WTC11 (cell line): ENCODE measurements at regions not wholly inside any gene's neighbourhood (a gene's known extent, or its start where the extent isn't known, plus 50 kb on each side); places are given as distances from the start of the nearest gene placed in this dataset.

Source experiments
- ATAC-seq: fragments of 200-7000 bp; cut with Tn5 transposase; 2 replicates; pipeline ENCODE4 v1.10.0; 2021; ENCODE audit warnings: mild to moderate bottlenecking, moderate library complexity
- CTCF ChIA-PET: fragments of 300-600 bp; sonication (Branson Sonifier 250); formaldehyde crosslinking; loops from one replicate; lab custom pipeline; 2021; ENCODE audit warnings: antibody characterized with exemption; lab: Charles Lee
- POLR2A ChIA-PET: fragments of 350-600 bp; sonication (Branson Sonifier 250); formaldehyde crosslinking; loops from one replicate; lab custom pipeline; 2021; ENCODE audit warnings: antibody characterized with exemption; lab: Charles Lee
- DNase-seq: peaks from one replicate; pipeline ENCODE4 v3.0.0; 2021; ENCODE audit warnings: low spot score
- H3K27ac Mint-ChIP-seq: 2 replicates; pipeline ENCODE4 v1.8.0; 2021; ENCODE audit warnings: mixed read lengths
- H3K27me3 Mint-ChIP-seq: 2 replicates; pipeline ENCODE4 v1.8.0; 2021; ENCODE audit warnings: low read depth, mild to moderate bottlenecking, moderate library complexity, mixed read lengths
- H3K36me3 Mint-ChIP-seq: 2 replicates; pipeline ENCODE4 v1.8.0; 2021; ENCODE audit warnings: mixed read lengths
- H3K4me1 Mint-ChIP-seq: 2 replicates; pipeline ENCODE4 v1.8.0; 2022; ENCODE audit warnings: mixed read lengths
- H3K4me3 Mint-ChIP-seq: 2 replicates; pipeline ENCODE4 v1.8.0; 2021; ENCODE audit warnings: mild to moderate bottlenecking, moderate library complexity, mixed read lengths
- H3K9me3 Mint-ChIP-seq: 2 replicates; pipeline ENCODE4 v1.8.0; 2021; ENCODE audit warnings: mixed read lengths
- EMX1 ChIP-seq: fragments of 250-450 bp; sonication (Bioruptor Pico); IDR thresholded peaks from 2 replicates; pipeline ENCODE4 v1.8.0; 2021; ENCODE audit warnings: mild to moderate bottlenecking
- FOXP1 ChIP-seq: sonication (generic); formaldehyde crosslinking; IDR thresholded peaks from 2 replicates; pipeline ENCODE4 v1.8.0; 2022; ENCODE audit warnings: missing genetic modification reagents, mild to moderate bottlenecking, moderate library complexity, borderline replicate concordance
- GABPB1 ChIP-seq: sonication (generic); formaldehyde crosslinking; IDR thresholded peaks from 2 replicates; pipeline ENCODE4 v1.8.1; 2023; ENCODE audit warnings: mild to moderate bottlenecking, missing genetic modification reagents
- IRF2 ChIP-seq: sonication (generic); formaldehyde crosslinking; IDR thresholded peaks from 2 replicates; pipeline ENCODE4 v1.8.0; 2022; ENCODE audit warnings: low read depth, missing genetic modification reagents, borderline replicate concordance
- JUN ChIP-seq: sonication (generic); formaldehyde crosslinking; IDR thresholded peaks from 2 replicates; pipeline ENCODE4 v1.8.0; 2023; ENCODE audit warnings: mild to moderate bottlenecking, missing genetic modification reagents
- NFE2L1 ChIP-seq: sonication (generic); formaldehyde crosslinking; IDR thresholded peaks from 2 replicates; pipeline ENCODE4 v1.8.1; 2023; ENCODE audit warnings: missing genetic modification reagents
- PRRX2 ChIP-seq: fragments of 250-450 bp; sonication (Bioruptor Pico); IDR thresholded peaks from 2 replicates; pipeline ENCODE4 v1.8.0; 2021; ENCODE audit warnings: mild to moderate bottlenecking
- RELA ChIP-seq: sonication (generic); formaldehyde crosslinking; IDR thresholded peaks from 2 replicates; pipeline ENCODE4 v1.8.1; 2022; ENCODE audit warnings: missing genetic modification reagents, mild to moderate bottlenecking, borderline replicate concordance
- SMAD3 ChIP-seq: sonication (generic); formaldehyde crosslinking; IDR thresholded peaks from 2 replicates; pipeline ENCODE4 v1.8.0; 2022; ENCODE audit warnings: missing genetic modification reagents, mild to moderate bottlenecking, borderline replicate concordance
- SOX15 ChIP-seq: fragments of 250-450 bp; sonication (Bioruptor Pico); IDR thresholded peaks from 2 replicates; pipeline ENCODE4 v1.9.0; 2021; ENCODE audit warnings: mild to moderate bottlenecking
- SP1 ChIP-seq: sonication (generic); formaldehyde crosslinking; conservative IDR thresholded peaks from 2 replicates; pipeline ENCODE4 v1.8.1; 2022; ENCODE audit warnings: missing genetic modification reagents
- ZNF317 ChIP-seq: sonication (generic); formaldehyde crosslinking; IDR thresholded peaks from 2 replicates; pipeline ENCODE4 v1.8.1; 2023; ENCODE audit warnings: low read depth, mild to moderate bottlenecking, moderate library complexity, missing genetic modification reagents, borderline replicate concordance
- TF ChIP-seq, protein P1 (sequence below): fragments of 250-450 bp; sonication (Bioruptor Pico); IDR thresholded peaks from 2 replicates; pipeline ENCODE4 v2.1.2; 2022; ENCODE audit warnings: mild to moderate bottlenecking, moderate library complexity
- TF ChIP-seq, protein P2 (sequence below): sonication (generic); formaldehyde crosslinking; IDR thresholded peaks from 2 replicates; pipeline ENCODE4 v1.8.1; 2022; ENCODE audit warnings: mild to moderate bottlenecking, missing genetic modification reagents, moderate library complexity, borderline replicate concordance
- TF ChIP-seq, protein P3 (sequence below): sonication (generic); formaldehyde crosslinking; IDR thresholded peaks from 2 replicates; pipeline ENCODE4 v1.8.1; 2023; ENCODE audit warnings: mild to moderate bottlenecking, moderate library complexity, missing genetic modification reagents
- TF ChIP-seq, protein P4 (sequence below): fragments of 250-450 bp; sonication (Bioruptor Pico); IDR thresholded peaks from 2 replicates; pipeline ENCODE4 v1.9.0; 2021; ENCODE audit warnings: mild to moderate bottlenecking
- TF ChIP-seq, protein P5 (sequence below): fragments of 250-450 bp; sonication (Bioruptor Pico); conservative IDR thresholded peaks from 2 replicates; pipeline ENCODE4 v1.9.0; 2021; ENCODE audit warnings: mild to moderate bottlenecking
- TF ChIP-seq, protein P6 (sequence below): sonication (generic); formaldehyde crosslinking; IDR thresholded peaks from 2 replicates; pipeline ENCODE4 v1.8.0; 2023; ENCODE audit warnings: missing genetic modification reagents
- TF ChIP-seq, protein P7 (sequence below): sonication (generic); formaldehyde crosslinking; IDR thresholded peaks from 2 replicates; pipeline ENCODE4 v1.8.1; 2023; ENCODE audit warnings: mild to moderate bottlenecking, missing genetic modification reagents, moderate library complexity
- TF ChIP-seq, protein P8 (sequence below): fragments of 250-450 bp; sonication (Bioruptor Pico); IDR thresholded peaks from 2 replicates; pipeline ENCODE4 v1.9.0; 2021; ENCODE audit warnings: mild to moderate bottlenecking, borderline replicate concordance

DNA sequence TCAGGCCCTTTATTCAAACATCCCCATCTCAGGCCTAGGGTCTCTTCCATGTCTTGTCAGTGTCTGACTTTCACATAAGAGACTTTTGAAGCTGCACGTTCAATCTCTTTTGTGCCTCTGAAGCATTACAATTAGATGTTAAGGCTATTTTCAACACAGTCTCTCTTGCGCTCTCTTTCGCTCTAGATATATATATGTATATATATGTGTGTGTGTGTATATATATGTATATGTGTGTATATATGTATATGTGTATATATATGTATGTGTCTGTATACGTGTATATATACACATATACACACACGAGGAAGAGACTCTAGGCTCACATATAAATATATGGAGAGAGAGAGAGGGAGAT is 162.5 kb upstream of the RNPC3 start:
- TF ChIP-seq EMX1 (no peak), JUN (no peak), IRF2 (CRISPR knock-in tag) (no peak), SMAD3 (CRISPR knock-in tag) (no peak), ZNF317 (CRISPR knock-in tag) (no peak), FOXP1 (CRISPR knock-in tag) (no peak)
- TF ChIP-seq, protein P1, sequence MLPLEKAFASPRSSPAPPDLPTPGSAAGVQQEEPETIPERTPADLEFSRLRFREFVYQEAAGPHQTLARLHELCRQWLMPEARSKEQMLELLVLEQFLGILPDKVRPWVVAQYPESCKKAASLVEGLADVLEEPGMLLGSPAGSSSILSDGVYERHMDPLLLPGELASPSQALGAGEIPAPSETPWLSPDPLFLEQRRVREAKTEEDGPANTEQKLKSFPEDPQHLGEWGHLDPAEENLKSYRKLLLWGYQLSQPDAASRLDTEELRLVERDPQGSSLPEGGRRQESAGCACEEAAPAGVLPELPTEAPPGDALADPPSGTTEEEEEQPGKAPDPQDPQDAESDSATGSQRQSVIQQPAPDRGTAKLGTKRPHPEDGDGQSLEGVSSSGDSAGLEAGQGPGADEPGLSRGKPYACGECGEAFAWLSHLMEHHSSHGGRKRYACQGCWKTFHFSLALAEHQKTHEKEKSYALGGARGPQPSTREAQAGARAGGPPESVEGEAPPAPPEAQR (CRISPR knock-in tag): no peak
- TF ChIP-seq, protein P2, sequence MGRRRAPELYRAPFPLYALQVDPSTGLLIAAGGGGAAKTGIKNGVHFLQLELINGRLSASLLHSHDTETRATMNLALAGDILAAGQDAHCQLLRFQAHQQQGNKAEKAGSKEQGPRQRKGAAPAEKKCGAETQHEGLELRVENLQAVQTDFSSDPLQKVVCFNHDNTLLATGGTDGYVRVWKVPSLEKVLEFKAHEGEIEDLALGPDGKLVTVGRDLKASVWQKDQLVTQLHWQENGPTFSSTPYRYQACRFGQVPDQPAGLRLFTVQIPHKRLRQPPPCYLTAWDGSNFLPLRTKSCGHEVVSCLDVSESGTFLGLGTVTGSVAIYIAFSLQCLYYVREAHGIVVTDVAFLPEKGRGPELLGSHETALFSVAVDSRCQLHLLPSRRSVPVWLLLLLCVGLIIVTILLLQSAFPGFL (CRISPR knock-in tag): no peak
- peaks cover 3% of the 10 kb centered on the region for H3K9me3 Mint-ChIP-seq
- H3K27ac Mint-ChIP-seq: no peak overlapping the region
- ChIA-PET CTCF (no interaction called here), POLR2A (no interaction called here)
- no peak overlapping the region for H3K4me3 Mint-ChIP-seq
- DNase-seq: no peak
- H3K36me3 Mint-ChIP-seq: no peaks in the 10 kb centered on the region
- H3K4me1 Mint-ChIP-seq: no peaks in the 10 kb centered on the region
- ATAC-seq: no peak
- H3K27me3 Mint-ChIP-seq: no peaks in the 10 kb centered on the region

DNA sequence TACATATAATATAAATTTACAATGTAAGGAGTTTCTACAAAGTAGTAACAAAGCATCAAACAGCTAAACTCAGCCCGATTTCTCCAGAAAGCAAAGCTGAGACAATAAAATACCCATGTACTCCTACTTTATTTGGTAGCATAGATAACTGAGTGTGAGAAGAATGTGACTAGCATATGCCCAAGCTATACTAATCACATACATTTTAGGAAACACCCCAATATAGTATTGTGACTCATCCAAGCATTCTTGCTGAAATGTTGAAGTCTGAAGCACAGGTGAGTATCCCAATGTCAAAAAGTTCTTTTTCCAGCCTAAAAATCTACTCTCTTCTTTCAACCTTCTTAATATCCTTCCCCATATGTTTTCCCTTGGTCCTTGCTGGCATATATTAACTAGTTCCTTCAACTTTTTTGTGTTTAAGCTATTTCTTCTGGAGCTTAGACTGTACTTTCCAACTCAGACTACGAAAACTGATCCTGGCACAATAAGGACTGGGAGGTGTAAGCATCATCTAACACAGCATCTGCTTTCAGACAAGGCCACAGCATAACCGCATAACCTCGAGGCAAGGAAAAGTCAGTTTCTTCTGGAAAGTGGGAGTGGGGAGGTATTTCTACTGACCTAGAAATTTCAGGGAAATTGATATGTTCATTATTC is 163.0 kb upstream of the RNPC3 start:
- Mint-ChIP-seq H3K9me3 (peaks cover 3% of the 10 kb centered on the region), H3K4me1 (no peaks in the 10 kb centered on the region), H3K27ac (no peak overlapping the region; the same call in 1 of the 2 replicates), H3K4me3 (no peak overlapping the region), H3K36me3 (no peaks in the 10 kb centered on the region), H3K27me3 (no peaks in the 10 kb centered on the region)
- POLR2A ChIA-PET: no interaction called here
- CTCF ChIA-PET: no interaction called here
- ATAC-seq: no peak
- no peak for DNase-seq
- TF ChIP-seq SP1: no peak
- TF ChIP-seq, protein P3, sequence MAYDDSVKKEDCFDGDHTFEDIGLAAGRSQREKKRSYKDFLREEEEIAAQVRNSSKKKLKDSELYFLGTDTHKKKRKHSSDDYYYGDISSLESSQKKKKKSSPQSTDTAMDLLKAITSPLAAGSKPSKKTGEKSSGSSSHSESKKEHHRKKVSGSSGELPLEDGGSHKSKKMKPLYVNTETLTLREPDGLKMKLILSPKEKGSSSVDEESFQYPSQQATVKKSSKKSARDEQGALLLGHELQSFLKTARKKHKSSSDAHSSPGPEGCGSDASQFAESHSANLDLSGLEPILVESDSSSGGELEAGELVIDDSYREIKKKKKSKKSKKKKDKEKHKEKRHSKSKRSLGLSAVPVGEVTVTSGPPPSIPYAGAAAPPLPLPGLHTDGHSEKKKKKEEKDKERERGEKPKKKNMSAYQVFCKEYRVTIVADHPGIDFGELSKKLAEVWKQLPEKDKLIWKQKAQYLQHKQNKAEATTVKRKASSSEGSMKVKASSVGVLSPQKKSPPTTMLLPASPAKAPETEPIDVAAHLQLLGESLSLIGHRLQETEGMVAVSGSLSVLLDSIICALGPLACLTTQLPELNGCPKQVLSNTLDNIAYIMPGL: no peak
- no peak for TF ChIP-seq RELA (CRISPR knock-in tag)
- no peak for TF ChIP-seq NFE2L1
- TF ChIP-seq SOX15 (CRISPR knock-in tag): no peak
- TF ChIP-seq, protein P4, sequence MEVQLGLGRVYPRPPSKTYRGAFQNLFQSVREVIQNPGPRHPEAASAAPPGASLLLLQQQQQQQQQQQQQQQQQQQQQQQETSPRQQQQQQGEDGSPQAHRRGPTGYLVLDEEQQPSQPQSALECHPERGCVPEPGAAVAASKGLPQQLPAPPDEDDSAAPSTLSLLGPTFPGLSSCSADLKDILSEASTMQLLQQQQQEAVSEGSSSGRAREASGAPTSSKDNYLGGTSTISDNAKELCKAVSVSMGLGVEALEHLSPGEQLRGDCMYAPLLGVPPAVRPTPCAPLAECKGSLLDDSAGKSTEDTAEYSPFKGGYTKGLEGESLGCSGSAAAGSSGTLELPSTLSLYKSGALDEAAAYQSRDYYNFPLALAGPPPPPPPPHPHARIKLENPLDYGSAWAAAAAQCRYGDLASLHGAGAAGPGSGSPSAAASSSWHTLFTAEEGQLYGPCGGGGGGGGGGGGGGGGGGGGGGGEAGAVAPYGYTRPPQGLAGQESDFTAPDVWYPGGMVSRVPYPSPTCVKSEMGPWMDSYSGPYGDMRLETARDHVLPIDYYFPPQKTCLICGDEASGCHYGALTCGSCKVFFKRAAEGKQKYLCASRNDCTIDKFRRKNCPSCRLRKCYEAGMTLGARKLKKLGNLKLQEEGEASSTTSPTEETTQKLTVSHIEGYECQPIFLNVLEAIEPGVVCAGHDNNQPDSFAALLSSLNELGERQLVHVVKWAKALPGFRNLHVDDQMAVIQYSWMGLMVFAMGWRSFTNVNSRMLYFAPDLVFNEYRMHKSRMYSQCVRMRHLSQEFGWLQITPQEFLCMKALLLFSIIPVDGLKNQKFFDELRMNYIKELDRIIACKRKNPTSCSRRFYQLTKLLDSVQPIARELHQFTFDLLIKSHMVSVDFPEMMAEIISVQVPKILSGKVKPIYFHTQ: no peak
- TF ChIP-seq, protein P5, sequence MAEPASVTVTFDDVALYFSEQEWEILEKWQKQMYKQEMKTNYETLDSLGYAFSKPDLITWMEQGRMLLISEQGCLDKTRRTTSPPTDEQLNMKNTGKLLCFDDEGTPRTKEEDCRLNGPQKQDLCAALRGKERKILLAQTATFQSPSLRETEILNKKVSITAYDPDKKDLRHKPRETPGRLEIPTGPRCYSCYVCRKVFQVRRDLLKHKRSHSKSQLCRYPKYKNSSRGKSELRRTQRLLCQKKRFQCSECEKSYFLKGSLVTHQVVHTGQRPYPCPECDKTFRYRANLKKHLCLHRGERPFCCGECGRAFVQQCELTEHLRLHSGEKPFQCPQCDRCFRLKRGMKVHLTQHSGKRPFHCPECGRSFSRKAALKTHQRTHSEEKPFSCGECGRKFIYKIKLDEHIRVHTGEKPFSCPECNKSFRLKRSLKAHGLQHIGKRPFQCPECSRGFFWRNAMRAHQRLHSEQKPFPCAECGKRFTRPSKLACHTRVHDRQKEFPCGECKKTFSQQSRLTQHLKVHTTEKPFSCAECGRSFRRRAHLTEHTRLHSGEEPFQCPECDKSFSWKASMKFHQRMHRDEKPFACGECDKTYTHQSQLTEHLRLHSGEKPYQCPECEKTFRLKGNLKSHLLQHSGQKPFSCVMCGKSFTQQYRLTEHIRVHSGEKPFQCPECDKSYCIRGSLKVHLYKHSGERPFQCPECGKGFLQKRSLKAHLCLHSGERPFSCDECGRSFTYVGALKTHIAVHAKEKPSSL (CRISPR knock-in tag): no peak
- TF ChIP-seq PRRX2 (CRISPR knock-in tag): no peak
- TF ChIP-seq GABPB1 (CRISPR knock-in tag): no peak
- TF ChIP-seq, protein P6, sequence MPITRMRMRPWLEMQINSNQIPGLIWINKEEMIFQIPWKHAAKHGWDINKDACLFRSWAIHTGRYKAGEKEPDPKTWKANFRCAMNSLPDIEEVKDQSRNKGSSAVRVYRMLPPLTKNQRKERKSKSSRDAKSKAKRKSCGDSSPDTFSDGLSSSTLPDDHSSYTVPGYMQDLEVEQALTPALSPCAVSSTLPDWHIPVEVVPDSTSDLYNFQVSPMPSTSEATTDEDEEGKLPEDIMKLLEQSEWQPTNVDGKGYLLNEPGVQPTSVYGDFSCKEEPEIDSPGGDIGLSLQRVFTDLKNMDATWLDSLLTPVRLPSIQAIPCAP (CRISPR knock-in tag): no peak
- TF ChIP-seq, protein P7, sequence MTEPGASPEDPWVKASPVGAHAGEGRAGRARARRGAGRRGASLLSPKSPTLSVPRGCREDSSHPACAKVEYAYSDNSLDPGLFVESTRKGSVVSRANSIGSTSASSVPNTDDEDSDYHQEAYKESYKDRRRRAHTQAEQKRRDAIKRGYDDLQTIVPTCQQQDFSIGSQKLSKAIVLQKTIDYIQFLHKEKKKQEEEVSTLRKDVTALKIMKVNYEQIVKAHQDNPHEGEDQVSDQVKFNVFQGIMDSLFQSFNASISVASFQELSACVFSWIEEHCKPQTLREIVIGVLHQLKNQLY (CRISPR knock-in tag): no peak
- TF ChIP-seq, protein P8, sequence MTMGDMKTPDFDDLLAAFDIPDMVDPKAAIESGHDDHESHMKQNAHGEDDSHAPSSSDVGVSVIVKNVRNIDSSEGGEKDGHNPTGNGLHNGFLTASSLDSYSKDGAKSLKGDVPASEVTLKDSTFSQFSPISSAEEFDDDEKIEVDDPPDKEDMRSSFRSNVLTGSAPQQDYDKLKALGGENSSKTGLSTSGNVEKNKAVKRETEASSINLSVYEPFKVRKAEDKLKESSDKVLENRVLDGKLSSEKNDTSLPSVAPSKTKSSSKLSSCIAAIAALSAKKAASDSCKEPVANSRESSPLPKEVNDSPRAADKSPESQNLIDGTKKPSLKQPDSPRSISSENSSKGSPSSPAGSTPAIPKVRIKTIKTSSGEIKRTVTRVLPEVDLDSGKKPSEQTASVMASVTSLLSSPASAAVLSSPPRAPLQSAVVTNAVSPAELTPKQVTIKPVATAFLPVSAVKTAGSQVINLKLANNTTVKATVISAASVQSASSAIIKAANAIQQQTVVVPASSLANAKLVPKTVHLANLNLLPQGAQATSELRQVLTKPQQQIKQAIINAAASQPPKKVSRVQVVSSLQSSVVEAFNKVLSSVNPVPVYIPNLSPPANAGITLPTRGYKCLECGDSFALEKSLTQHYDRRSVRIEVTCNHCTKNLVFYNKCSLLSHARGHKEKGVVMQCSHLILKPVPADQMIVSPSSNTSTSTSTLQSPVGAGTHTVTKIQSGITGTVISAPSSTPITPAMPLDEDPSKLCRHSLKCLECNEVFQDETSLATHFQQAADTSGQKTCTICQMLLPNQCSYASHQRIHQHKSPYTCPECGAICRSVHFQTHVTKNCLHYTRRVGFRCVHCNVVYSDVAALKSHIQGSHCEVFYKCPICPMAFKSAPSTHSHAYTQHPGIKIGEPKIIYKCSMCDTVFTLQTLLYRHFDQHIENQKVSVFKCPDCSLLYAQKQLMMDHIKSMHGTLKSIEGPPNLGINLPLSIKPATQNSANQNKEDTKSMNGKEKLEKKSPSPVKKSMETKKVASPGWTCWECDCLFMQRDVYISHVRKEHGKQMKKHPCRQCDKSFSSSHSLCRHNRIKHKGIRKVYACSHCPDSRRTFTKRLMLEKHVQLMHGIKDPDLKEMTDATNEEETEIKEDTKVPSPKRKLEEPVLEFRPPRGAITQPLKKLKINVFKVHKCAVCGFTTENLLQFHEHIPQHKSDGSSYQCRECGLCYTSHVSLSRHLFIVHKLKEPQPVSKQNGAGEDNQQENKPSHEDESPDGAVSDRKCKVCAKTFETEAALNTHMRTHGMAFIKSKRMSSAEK (CRISPR knock-in tag): no peak
